Mesodermal cell (in vitro differentiated cells): ENCODE measurements at regions not wholly inside any gene's neighbourhood (a gene's known extent, or its start where the extent isn't known, plus 50 kb on each side); places are given as distances from the start of the nearest gene placed in this dataset.

ENCODE experiments used
- H3K27ac ChIP-seq: 2 replicates; pipeline ENCODE4 v1.7.0; 2013; ENCODE audit warnings: mild to moderate bottlenecking, low read depth, low read length, moderate library complexity; ENCODE audit not compliant: severe bottlenecking
- H3K36me3 ChIP-seq: 2 replicates; pipeline ENCODE4 v1.7.1; 2013; ENCODE audit warnings: mild to moderate bottlenecking, low read length, moderate library complexity; ENCODE audit not compliant: control insufficient read depth, insufficient read depth
- H3K4me1 ChIP-seq: one replicate; pipeline ENCODE4 v1.7.1; 2013; ENCODE audit warnings: mild to moderate bottlenecking, low read length; ENCODE audit not compliant: insufficient read depth, control insufficient read depth, poor library complexity, severe bottlenecking
- H3K4me3 ChIP-seq: 2 replicates; pipeline ENCODE4 v1.7.0; 2013; ENCODE audit warnings: low read length, control low read depth, mild to moderate bottlenecking; ENCODE audit not compliant: insufficient read depth, poor library complexity, severe bottlenecking; ENCODE audit errors: extremely low read depth
- H3K9me3 ChIP-seq: 2 replicates; pipeline ENCODE4 v1.7.1; 2013; ENCODE audit warnings: mild to moderate bottlenecking, low read length, moderate library complexity; ENCODE audit not compliant: control insufficient read depth
- WGBS, 2 experiments: methylation state at CpG; one replicate each; pipeline ENCODE4 v1.1.5; 2013; ENCODE audit warnings: missing lambda C conversion rate in 2 of 2; ENCODE audit not compliant: insufficient coverage in 2 of 2; 5-methylcytosine and 5-hydroxymethylcytosine counted together

GRCh38 chr2:70397186-70397585 is 95.3 kb upstream of the FAM136A start:
- no peaks in the 10 kb centered on the region for H3K4me1 ChIP-seq
- H3K27ac ChIP-seq: no peak overlapping the region
- no peaks in the 10 kb centered on the region for H3K9me3 ChIP-seq
- H3K4me3 ChIP-seq: no peak overlapping the region
- H3K36me3 ChIP-seq: no peaks in the 10 kb centered on the region

DNA sequence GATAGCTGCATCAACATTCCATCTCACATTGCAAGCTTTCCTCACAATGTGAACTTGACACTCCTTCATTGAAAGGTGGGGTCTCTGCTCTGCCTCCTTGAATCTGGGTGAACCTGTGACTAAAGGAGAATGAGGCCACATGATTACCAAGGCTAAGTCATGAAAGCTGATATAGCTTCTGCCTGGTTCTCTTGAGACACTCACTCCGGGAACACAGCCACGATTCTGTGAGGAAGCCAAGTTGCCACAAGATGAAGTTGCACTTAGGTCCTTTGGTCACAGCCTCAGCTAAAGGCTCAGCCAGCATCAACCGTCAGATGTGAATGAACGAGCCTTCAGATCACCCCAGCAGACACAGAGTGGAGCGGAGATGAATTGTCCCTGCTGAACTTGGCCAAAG is 94.7 kb upstream of the FAM136A start:
- Histone ChIP-seq H3K36me3 (no peaks in the 10 kb centered on the region), H3K9me3 (no peaks in the 10 kb centered on the region), H3K4me1 (no peaks in the 10 kb centered on the region), H3K27ac (no peak overlapping the region), H3K4me3 (no peak overlapping the region)
- WGBS, 2 experiments: 69 to 91% methylated on average over 4 to 5 of the region's 5 CpGs

- H3K36me3 ChIP-seq: no peaks in the 10 kb centered on the region
- WGBS, 2 experiments: 89 to 100% methylated on average over 2 to 3 of the region's 3 CpGs
- H3K9me3 ChIP-seq: no peaks in the 10 kb centered on the region
- H3K4me1 ChIP-seq: no peaks in the 10 kb centered on the region
- no peak overlapping the region for H3K4me3 ChIP-seq
- H3K27ac ChIP-seq: no peak overlapping the region
These were observed 92.0 kb upstream of the FAM136A start for GRCh38 chr2:70393881-70394280.

GRCh38 chr2:70391988-70392387 is 90.1 kb upstream of the FAM136A start:
- H3K4me3 ChIP-seq: no peak overlapping the region
- no peaks in the 10 kb centered on the region for H3K4me1 ChIP-seq
- H3K36me3 ChIP-seq: no peaks in the 10 kb centered on the region
- H3K27ac ChIP-seq: no peak overlapping the region
- 88 to 100% methylated on average over 1 of the region's 1 CpG for WGBS, 2 experiments
- no peaks in the 10 kb centered on the region for H3K9me3 ChIP-seq

GRCh38 chr2:70391259-70391658 is 89.4 kb upstream of the FAM136A start:
- Histone ChIP-seq H3K4me3 (no peak overlapping the region), H3K4me1 (no peaks in the 10 kb centered on the region), H3K9me3 (no peaks in the 10 kb centered on the region)

DNA sequence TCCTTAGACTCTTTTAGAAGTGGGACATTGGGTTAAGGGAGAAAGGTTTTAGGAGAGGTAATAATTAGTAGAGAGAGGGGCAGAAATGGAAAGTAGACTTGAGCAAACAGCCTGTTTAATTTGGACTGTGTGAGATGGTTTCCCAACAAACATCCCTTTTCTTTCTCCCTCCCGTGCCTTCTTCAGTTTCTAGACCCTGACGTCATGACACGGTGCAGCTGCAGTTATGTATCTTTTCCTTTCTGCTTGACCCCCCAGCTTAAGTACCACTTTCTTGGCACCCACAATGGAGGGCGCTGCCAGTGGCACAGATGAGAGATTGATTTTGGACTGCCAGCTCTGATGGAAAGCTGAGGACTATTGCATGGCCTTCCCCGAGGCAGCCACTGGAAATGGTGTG is 86.9 kb upstream of the FAM136A start:
- Histone ChIP-seq H3K4me3 (no peak overlapping the region), H3K9me3 (no peaks in the 10 kb centered on the region), H3K36me3 (no peaks in the 10 kb centered on the region), H3K27ac (no peak overlapping the region), H3K4me1 (no peaks in the 10 kb centered on the region)
- 78 to 94% methylated on average over 3 to 4 of the region's 5 CpGs for WGBS, 2 experiments

More at GRCh38 chr2:70391259-70391658, 89.4 kb upstream of the FAM136A start:
- Histone ChIP-seq H3K36me3 (no peaks in the 10 kb centered on the region), H3K27ac (no peak overlapping the region)

- Histone ChIP-seq H3K36me3 (no peaks in the 10 kb centered on the region), H3K4me3 (no peak overlapping the region), H3K27ac (no peak overlapping the region), H3K9me3 (no peaks in the 10 kb centered on the region), H3K4me1 (no peaks in the 10 kb centered on the region)
- 88 to 100% methylated on average over 1 of the region's 1 CpG for WGBS, 2 experiments
These were observed 86.3 kb upstream of the FAM136A start for GRCh38 chr2:70388128-70388527.

DNA sequence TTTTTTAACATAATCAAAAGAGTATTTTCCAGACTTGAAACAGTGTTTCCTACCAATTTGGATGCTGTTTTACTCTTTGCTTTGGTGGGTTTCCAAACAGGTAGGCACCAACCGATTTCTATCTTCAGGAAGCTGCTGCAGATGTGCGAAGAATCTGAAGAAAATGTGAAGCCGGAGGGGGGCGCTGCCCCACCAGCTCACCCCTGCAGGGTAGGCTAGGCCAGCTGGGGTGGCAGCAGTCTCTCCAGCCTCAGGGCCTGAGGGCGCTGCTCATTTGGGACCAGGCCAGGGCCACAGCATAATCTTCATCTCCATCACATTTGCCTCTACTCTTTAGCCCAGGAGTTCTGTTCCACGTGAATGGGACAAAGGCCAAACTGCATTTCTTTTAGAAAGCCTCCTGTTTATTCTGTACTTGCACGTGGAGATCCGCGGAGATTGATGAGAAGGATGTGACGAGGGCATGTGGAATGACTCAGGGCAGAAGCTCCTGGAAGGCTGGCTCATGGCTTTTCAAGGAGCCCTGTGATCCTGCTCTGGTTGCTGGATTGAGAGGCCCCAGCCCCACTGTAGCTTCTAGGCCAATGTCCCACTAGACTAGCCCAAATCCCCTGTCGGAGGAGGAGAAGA is 84.2 kb upstream of the FAM136A start:
- whole genome bisulfite sequencing, 2 experiments: 88 to 92% methylated on average over 6 to 10 of the region's 11 CpGs
- H3K4me3 ChIP-seq: no peak overlapping the region
- H3K9me3 ChIP-seq: no peaks in the 10 kb centered on the region
- no peaks in the 10 kb centered on the region for H3K36me3 ChIP-seq
- no peak overlapping the region for H3K27ac ChIP-seq
- H3K4me1 ChIP-seq: peaks cover 5% of the 10 kb centered on the region

DNA sequence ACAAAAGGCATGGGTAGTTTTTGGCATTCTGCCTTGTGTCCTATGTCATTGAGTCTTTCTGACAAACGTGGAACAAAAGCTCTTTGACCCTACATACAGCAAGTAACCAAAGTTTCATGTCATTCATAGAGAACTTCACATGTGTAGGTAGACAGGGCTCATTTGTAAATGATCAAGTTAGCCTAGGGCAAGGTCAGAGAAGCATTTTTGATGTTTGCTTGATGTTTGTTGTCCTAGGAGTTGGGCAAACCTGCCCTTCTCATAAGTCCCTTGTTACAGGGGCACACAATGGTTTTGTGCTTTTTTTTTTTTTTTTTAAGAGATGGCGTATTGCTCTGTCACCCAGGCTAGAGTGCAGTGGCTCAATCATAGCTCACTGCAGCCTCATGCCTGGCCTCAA is 83.3 kb upstream of the FAM136A start:
- Histone ChIP-seq H3K36me3 (no peaks in the 10 kb centered on the region), H3K9me3 (no peaks in the 10 kb centered on the region), H3K4me1 (peaks cover 5% of the 10 kb centered on the region), H3K4me3 (no peak overlapping the region), H3K27ac (no peak overlapping the region)
- WGBS, 2 experiments: no CpG with 5 or more reads among the region's 2 CpGs

- H3K9me3 ChIP-seq: no peaks in the 10 kb centered on the region
- H3K4me3 ChIP-seq: no peak overlapping the region
- WGBS, 2 experiments: 72 to 80% methylated on average over 5 to 6 of the region's 6 CpGs
- H3K4me1 ChIP-seq: peaks cover 5% of the 10 kb centered on the region
- H3K27ac ChIP-seq: no peak overlapping the region
- H3K36me3 ChIP-seq: no peaks in the 10 kb centered on the region
These were observed 80.0 kb upstream of the FAM136A start for GRCh38 chr2:70381821-70382220.

DNA sequence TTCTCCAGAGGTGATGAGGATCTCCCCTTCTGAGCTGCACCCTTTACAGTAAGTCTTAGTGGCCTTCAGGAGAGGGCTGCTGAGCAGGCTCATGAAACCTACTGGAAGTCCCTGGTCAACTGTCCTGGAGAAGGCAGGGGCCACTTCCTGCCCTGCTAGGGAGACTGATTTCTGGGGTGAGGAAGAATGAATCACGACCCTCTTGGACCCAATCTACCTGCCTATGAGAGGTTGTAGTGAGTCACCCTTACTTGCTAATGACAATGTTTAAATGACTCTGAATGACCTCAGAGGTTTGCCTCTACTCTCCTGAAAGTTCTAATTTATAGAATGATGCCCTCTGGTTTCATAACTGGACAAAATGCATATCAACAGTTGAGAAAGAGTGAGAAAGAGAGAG is 79.4 kb upstream of the FAM136A start:
- Histone ChIP-seq H3K36me3 (no peaks in the 10 kb centered on the region), H3K4me1 (peaks cover 5% of the 10 kb centered on the region), H3K4me3 (no peak overlapping the region), H3K27ac (no peak overlapping the region), H3K9me3 (no peaks in the 10 kb centered on the region)
- no CpG with 5 or more reads among the region's 1 CpG for WGBS, 2 experiments
